Stomach (tissue), 4 donors: ENCODE measurements at regions not wholly inside any gene's neighbourhood (a gene's known extent, or its start where the extent isn't known, plus 50 kb on each side); places are given as distances from the start of the nearest gene placed in this dataset.

Source experiments
- POLR2AphosphoS5 ChIP-seq, 3 donors: sonication (generic); formaldehyde crosslinking; IDR thresholded peaks; one replicate each; pipeline ENCODE4 v1.6.1; 2016; ENCODE audit warnings: antibody characterized with exemption in 3 of 3
- TF ChIP-seq, protein P1 (sequence below), 7 experiments: fragments of 450-650 bp in 4 of 7; fragments of 200-600 bp in 3 of 7; sonication (generic) in 3 of 7; IDR thresholded peaks; one replicate each; pipeline ENCODE4 v1.5.1; 2016 to 2019; ENCODE audit warnings: antibody characterized with exemption in 7 of 7, control low read depth in 2 of 7, mild to moderate bottlenecking in 1 of 7

- TF ChIP-seq, protein P1, sequence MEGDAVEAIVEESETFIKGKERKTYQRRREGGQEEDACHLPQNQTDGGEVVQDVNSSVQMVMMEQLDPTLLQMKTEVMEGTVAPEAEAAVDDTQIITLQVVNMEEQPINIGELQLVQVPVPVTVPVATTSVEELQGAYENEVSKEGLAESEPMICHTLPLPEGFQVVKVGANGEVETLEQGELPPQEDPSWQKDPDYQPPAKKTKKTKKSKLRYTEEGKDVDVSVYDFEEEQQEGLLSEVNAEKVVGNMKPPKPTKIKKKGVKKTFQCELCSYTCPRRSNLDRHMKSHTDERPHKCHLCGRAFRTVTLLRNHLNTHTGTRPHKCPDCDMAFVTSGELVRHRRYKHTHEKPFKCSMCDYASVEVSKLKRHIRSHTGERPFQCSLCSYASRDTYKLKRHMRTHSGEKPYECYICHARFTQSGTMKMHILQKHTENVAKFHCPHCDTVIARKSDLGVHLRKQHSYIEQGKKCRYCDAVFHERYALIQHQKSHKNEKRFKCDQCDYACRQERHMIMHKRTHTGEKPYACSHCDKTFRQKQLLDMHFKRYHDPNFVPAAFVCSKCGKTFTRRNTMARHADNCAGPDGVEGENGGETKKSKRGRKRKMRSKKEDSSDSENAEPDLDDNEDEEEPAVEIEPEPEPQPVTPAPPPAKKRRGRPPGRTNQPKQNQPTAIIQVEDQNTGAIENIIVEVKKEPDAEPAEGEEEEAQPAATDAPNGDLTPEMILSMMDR (IDR thresholded peaks at IDR 0.05), result peak in 5 of 7 experiments; percentile 60 to 69 (median 67)
- no peak for TF ChIP-seq POLR2AphosphoS5 (IDR thresholded peaks at IDR 0.05)
Observed at GRCh38 chr4:123102897-123103471, 180.6 kb upstream of the NUDT6 start.
